ENCODE measurements at regions not wholly inside any gene's neighbourhood (a gene's known extent, or its start where the extent isn't known, plus 50 kb on each side); places are given as distances from the start of the nearest gene placed in this dataset.

DNA sequence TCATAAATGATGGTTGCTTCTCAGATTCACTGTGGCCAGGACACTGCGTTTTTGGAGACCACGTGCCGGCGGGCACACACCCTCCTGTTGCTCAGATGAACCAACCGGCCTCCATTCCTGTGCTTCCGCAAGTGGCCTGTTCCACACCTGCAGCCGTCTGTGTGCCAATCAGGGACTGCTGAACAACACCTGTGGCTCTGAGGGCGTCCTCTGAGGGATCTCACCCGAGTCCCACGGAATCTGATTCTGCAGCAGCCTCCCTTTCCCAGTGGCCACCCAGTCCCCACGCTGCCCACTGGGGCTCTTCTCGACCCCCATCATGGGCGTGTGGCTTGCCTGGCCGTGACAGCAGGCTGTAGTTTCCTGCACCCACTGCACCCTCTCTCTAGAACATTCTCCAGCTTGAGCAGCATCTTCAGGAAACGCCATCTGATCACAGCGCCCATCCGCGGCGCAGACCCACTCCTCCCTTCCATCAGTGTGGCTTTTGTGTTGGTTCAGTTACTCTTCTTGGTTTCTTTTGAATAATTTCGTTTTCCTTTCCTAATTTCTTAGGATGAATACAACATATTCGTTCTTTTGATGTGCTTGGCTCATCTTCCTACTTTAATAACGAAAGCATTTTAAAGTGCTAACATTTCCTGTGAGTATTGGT lies 65.1 kb upstream of the SLC22A11 start:
- no peak for TF ChIP-seq POLR2AphosphoS5 (IDR thresholded peaks at IDR 0.05; ENCODE audit: low read depth, low read length)
- TF ChIP-seq TAF1 (IDR thresholded peaks at IDR 0.05; ENCODE audit: borderline replicate concordance, low read depth, low read length): no peak

Data from GM12892 (cell line).